HepG2 (cell line): ENCODE measurements at regions not wholly inside any gene's neighbourhood (a gene's known extent, or its start where the extent isn't known, plus 50 kb on each side); places are given as distances from the start of the nearest gene placed in this dataset.

Experiments
- ATAC-seq: fragments of 200-7000 bp; cut with Tn5 transposase; 3 replicates; pipeline ENCODE4 v1.9.1; 2020; ENCODE audit warnings: mild to moderate bottlenecking, moderate library complexity
- BruUV-seq: library from RNA; stranded (reverse); fragments of 400-500 nt; replicated peaks from 2 replicates; lab custom pipeline; 2021; lab: Mats Ljungman, UMichigan
- CTCF ChIA-PET: fragments of 300-600 bp; formaldehyde crosslinking; extraction: SDS; loops from one replicate; lab custom pipeline; 2021; ENCODE audit warnings: low total read pairs, inconsistent platforms, low intra/inter-chr PET ratio; lab: Yijun Ruan, JAX
- POLR2A ChIA-PET: fragments of 350-600 bp; sonication (Branson Sonifier 250); formaldehyde crosslinking; loops from one replicate; lab custom pipeline; 2020; ENCODE audit warnings: antibody characterized with exemption, inconsistent platforms; lab: Yijun Ruan, JAX
- DNase-seq: peaks from one replicate; pipeline ENCODE4 v3.0.0-alpha.2; 2015; ENCODE audit warnings: low spot score
- FAIRE-seq: peaks from 3 replicates; lab custom pipeline; 2011; peaks lifted over from hg19 to GRCh38; lab: Jason Lieb, UNC
- H2AFZ ChIP-seq: one replicate; pipeline ENCODE4 v1.6.1; 2011; ENCODE audit warnings: low read length, inconsistent platforms
- H3K27ac ChIP-seq: fragments of 300-600 bp; 3 replicates; pipeline ENCODE4 v1.8.0; 2011; ENCODE audit warnings: mixed run types, mild to moderate bottlenecking, mixed read lengths, low read length, inconsistent platforms; ENCODE audit not compliant: insufficient read depth; ENCODE audit errors: extremely low read length
- H3K27me3 ChIP-seq, 2 experiments: fragments of 200-600 bp in 1 of 2; 2 replicates in 1 of 2; 3 replicates in 1 of 2; pipeline versions ENCODE4 v1.6.0 to v1.8.0; 2011; ENCODE audit warnings: low read length in 2 of 2, mild to moderate bottlenecking in 2 of 2, moderate library complexity in 2 of 2, inconsistent platforms in 1 of 2; ENCODE audit not compliant: insufficient read depth in 2 of 2, control insufficient read depth in 1 of 2
- H3K36me3 ChIP-seq, 2 experiments: fragments of 200-600 bp in 1 of 2; replicated peaks in 1 of 2; 2 replicates in 1 of 2; 3 replicates in 1 of 2; pipeline versions ENCODE4 v1.5.1 to v1.8.0; 2011; ENCODE audit warnings: low read length in 2 of 2, inconsistent platforms in 1 of 2; ENCODE audit not compliant: insufficient read depth in 2 of 2, control insufficient read depth in 1 of 2
- H3K4me1 ChIP-seq: 2 replicates; pipeline ENCODE4 v1.5.1; 2012; ENCODE audit warnings: low read length, inconsistent platforms; ENCODE audit not compliant: insufficient read depth
- H3K4me2 ChIP-seq: 2 replicates; pipeline ENCODE4 v1.6.0; 2011; ENCODE audit warnings: low read depth, low read length, inconsistent platforms
- H3K4me3 ChIP-seq, 3 experiments: fragments of 200-600 bp in 1 of 3; sonication (generic), shearing (Covaris generic) in 1 of 3; replicated peaks in 1 of 3; 2 replicates each; pipeline ENCODE4 v1.5.1; 2011 to 2016; ENCODE audit warnings: low read length in 3 of 3, inconsistent platforms in 2 of 3, low read depth in 2 of 3, mild to moderate bottlenecking in 2 of 3, control low read depth in 1 of 3, mixed read lengths in 1 of 3; ENCODE audit not compliant: insufficient read depth in 1 of 3
- H3K79me2 ChIP-seq: one replicate; pipeline ENCODE4 v1.6.1; 2011; ENCODE audit warnings: low read length, inconsistent platforms; ENCODE audit not compliant: insufficient read depth
- H3K9ac ChIP-seq: 2 replicates; pipeline ENCODE4 v1.6.0; 2011; ENCODE audit warnings: mild to moderate bottlenecking, low read depth, low read length, inconsistent platforms; ENCODE audit not compliant: insufficient read depth
- H3K9me3 ChIP-seq: 2 replicates; pipeline ENCODE4 v1.5.1; 2012; ENCODE audit warnings: mild to moderate bottlenecking, low read length
- H4K20me1 ChIP-seq: 2 replicates; pipeline ENCODE4 v1.6.0; 2011; ENCODE audit warnings: inconsistent platforms, mild to moderate bottlenecking, low read length, moderate library complexity; ENCODE audit not compliant: insufficient read depth
- KAT8 ChIP-seq: IDR thresholded peaks from 2 replicates; pipeline ENCODE4 v1.6.1; 2016; ENCODE audit warnings: missing genetic modification reagents, missing compliant biosample characterization
- MIER2 ChIP-seq: IDR thresholded peaks from 2 replicates; pipeline ENCODE4 v1.6.1; 2016; ENCODE audit warnings: missing biosample characterization, missing genetic modification reagents
- SNAI1 ChIP-seq: sonication (generic); formaldehyde crosslinking; IDR thresholded peaks from 2 replicates; pipeline ENCODE4 v1.5.0; 2020; ENCODE audit warnings: mild to moderate bottlenecking, missing genetic modification reagents, borderline replicate concordance
- TBX3 ChIP-seq: fragments of 450-650 bp; IDR thresholded peaks from 2 replicates; pipeline ENCODE4 v1.6.1; 2017; ENCODE audit warnings: antibody characterized with exemption, mild to moderate bottlenecking, inconsistent platforms, borderline replicate concordance
- ZNF160 ChIP-seq: sonication (generic); formaldehyde crosslinking; IDR thresholded peaks from 2 replicates; pipeline ENCODE4 v1.8.0; 2022; ENCODE audit warnings: mild to moderate bottlenecking, inconsistent platforms, missing genetic modification reagents
- ZNF274 ChIP-seq: sonication (generic); formaldehyde crosslinking; IDR thresholded peaks from 2 replicates; pipeline ENCODE4 v1.5.1; 2020; ENCODE audit warnings: mild to moderate bottlenecking, missing genetic modification reagents
- ZNF83 ChIP-seq: sonication (generic); formaldehyde crosslinking; IDR thresholded peaks from 2 replicates; pipeline ENCODE4 v1.4.0; 2020; ENCODE audit warnings: missing genetic modification reagents, mild to moderate bottlenecking, borderline replicate concordance
- WGBS: methylation state at CpG from one replicate; pipeline ENCODE4 v1.1.6; 2017; ENCODE audit warnings: low lambda C conversion rate; 5-methylcytosine and 5-hydroxymethylcytosine counted together
- in situ Hi-C: cut with HindIII; loops from 2 replicates; pipeline ENCODE4 v1.10.0; 2017; ENCODE audit warnings: low pct_unique_long_range_greater_than_20kb; ENCODE audit not compliant: extremely low pct_ligation_motif_present
- intact Hi-C: fragments of 100-400 bp; cut with micrococcal nuclease; formaldehyde crosslinking; loops from one replicate; pipeline ENCODE4 v1.10.0; 2022; ENCODE audit not compliant: unreplicated experiment
- TF ChIP-seq, protein P1 (sequence below), 2 experiments: IDR thresholded peaks; 2 replicates each; pipeline ENCODE4 v1.6.1; 2011 to 2012; ENCODE audit warnings: low read length in 2 of 2, borderline replicate concordance in 1 of 2, low read depth in 1 of 2, mild to moderate bottlenecking in 1 of 2, moderate library complexity in 1 of 2
- TF ChIP-seq, protein P2 (sequence below): sonication (generic); formaldehyde crosslinking; IDR thresholded peaks from 2 replicates; pipeline ENCODE4 v1.5.1; 2020; ENCODE audit warnings: mild to moderate bottlenecking, missing genetic modification reagents

DNA sequence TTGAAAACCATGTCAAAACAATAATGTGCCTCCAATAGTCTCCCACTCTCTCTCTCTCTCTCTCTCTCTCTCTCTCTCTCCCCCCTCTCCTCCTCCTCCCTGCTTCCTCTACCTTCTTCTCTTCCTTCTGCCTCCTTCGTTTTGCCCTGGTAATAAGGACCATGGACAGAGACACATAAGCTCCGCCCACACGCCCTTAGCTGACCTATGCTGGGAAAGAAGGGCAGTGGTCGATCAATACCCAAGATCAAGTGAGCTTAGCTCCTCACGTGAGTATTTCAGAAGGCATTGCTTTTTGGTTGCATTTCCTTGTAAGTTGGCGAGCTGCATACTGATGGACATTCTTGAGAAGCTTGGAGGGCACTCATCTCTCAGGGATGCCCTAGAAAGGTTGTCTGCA, 194.8 kb downstream of the MIAT start:
- no peaks in the 10 kb centered on the region for H4K20me1 ChIP-seq
- no peaks in the 10 kb centered on the region for H3K79me2 ChIP-seq
- POLR2A ChIA-PET = no interaction called here
- no peaks in the 10 kb centered on the region for H3K4me1 ChIP-seq
- no peak for ATAC-seq
- no peak overlapping the region for H2AFZ ChIP-seq
- TF ChIP-seq MIER2 (CRISPR knock-in tag) = peak; percentile 89
- no peak for TF ChIP-seq TBX3
- TF ChIP-seq, protein P1, sequence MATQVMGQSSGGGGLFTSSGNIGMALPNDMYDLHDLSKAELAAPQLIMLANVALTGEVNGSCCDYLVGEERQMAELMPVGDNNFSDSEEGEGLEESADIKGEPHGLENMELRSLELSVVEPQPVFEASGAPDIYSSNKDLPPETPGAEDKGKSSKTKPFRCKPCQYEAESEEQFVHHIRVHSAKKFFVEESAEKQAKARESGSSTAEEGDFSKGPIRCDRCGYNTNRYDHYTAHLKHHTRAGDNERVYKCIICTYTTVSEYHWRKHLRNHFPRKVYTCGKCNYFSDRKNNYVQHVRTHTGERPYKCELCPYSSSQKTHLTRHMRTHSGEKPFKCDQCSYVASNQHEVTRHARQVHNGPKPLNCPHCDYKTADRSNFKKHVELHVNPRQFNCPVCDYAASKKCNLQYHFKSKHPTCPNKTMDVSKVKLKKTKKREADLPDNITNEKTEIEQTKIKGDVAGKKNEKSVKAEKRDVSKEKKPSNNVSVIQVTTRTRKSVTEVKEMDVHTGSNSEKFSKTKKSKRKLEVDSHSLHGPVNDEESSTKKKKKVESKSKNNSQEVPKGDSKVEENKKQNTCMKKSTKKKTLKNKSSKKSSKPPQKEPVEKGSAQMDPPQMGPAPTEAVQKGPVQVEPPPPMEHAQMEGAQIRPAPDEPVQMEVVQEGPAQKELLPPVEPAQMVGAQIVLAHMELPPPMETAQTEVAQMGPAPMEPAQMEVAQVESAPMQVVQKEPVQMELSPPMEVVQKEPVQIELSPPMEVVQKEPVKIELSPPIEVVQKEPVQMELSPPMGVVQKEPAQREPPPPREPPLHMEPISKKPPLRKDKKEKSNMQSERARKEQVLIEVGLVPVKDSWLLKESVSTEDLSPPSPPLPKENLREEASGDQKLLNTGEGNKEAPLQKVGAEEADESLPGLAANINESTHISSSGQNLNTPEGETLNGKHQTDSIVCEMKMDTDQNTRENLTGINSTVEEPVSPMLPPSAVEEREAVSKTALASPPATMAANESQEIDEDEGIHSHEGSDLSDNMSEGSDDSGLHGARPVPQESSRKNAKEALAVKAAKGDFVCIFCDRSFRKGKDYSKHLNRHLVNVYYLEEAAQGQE (IDR thresholded peaks at IDR 0.05; ENCODE audit: borderline replicate concordance in 1 of 2, low read depth in 1 of 2, low read length in 2 of 2) = peak; percentile 42 to 89
- H3K4me2 ChIP-seq = no peak overlapping the region
- no peak overlapping the region for H3K9ac ChIP-seq
- WGBS = 16% methylated on average over 6 of the region's 6 CpGs
- no TSS peak for BruUV-seq
- no peak overlapping the region for H3K27ac ChIP-seq
- H3K4me3 ChIP-seq = no peak overlapping the region
- CTCF ChIA-PET = no interaction called here
- intact Hi-C loops (no loop called here), in situ Hi-C loops (no loop called here)
- H3K9me3 ChIP-seq = no peaks in the 10 kb centered on the region
- DNase-seq = no peak
- H3K27me3 ChIP-seq = no peaks in the 10 kb centered on the region
- no peak for FAIRE-seq
- no peaks in the 10 kb centered on the region for H3K36me3 ChIP-seq

- 41% methylated on average over 4 of the region's 4 CpGs for WGBS
- in situ Hi-C loops = no loop called here
Observed at GRCh38 chr22:26853071-26853470, 195.7 kb downstream of the MIAT start.

More at GRCh38 chr22:26853071-26853470, 195.7 kb downstream of the MIAT start:
- intact Hi-C loops = no loop called here
- Histone ChIP-seq H3K4me1 (no peaks in the 10 kb centered on the region), H3K36me3 (no peaks in the 10 kb centered on the region), H3K27me3 (no peaks in the 10 kb centered on the region), H4K20me1 (no peaks in the 10 kb centered on the region), H3K79me2 (no peaks in the 10 kb centered on the region), H3K4me2 (no peak overlapping the region), H2AFZ (no peak overlapping the region), H3K27ac (no peak overlapping the region), H3K9me3 (no peaks in the 10 kb centered on the region), H3K4me3 (no peak overlapping the region), H3K9ac (no peak overlapping the region)
- POLR2A ChIA-PET = no interaction called here
- DNase-seq (no peak), FAIRE-seq (no peak), ATAC-seq (no peak)
- CTCF ChIA-PET = no interaction called here
- no TSS peak for BruUV-seq
- TF ChIP-seq ZNF83 (CRISPR knock-in tag) (no peak), SNAI1 (no peak), KAT8 (CRISPR knock-in tag) (no peak), ZNF160 (CRISPR knock-in tag) (no peak), ZNF274 (CRISPR knock-in tag) (no peak)
- TF ChIP-seq, protein P2, sequence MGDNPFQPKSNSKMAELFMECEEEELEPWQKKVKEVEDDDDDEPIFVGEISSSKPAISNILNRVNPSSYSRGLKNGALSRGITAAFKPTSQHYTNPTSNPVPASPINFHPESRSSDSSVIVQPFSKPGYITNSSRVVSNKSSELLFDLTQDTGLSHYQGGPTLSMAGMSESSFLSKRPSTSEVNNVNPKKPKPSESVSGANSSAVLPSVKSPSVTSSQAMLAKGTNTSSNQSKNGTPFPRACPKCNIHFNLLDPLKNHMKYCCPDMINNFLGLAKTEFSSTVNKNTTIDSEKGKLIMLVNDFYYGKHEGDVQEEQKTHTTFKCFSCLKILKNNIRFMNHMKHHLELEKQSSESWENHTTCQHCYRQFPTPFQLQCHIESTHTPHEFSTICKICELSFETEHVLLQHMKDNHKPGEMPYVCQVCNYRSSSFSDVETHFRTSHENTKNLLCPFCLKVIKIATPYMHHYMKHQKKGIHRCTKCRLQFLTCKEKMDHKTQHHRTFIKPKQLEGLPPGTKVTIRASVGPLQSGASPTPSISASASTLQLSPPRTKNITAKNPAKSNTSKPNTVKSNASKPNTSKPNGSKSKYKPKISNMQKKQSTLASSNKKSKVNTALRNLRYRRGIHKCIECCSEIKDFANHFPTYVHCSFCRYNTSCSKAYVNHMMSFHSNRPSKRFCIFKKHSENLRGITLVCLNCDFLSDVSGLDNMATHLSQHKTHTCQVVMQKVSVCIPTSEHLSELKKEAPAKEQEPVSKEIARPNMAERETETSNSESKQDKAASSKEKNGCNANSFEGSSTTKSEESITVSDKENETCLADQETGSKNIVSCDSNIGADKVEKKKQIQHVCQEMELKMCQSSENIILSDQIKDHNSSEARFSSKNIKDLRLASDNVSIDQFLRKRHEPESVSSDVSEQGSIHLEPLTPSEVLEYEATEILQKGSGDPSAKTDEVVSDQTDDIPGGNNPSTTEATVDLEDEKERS (CRISPR knock-in tag) = no peak
- TF ChIP-seq, all 625 proteins: peak for 0
